Uterus (tissue), 3 donors: ENCODE measurements at regions not wholly inside any gene's neighbourhood (a gene's known extent, or its start where the extent isn't known, plus 50 kb on each side); places are given as distances from the start of the nearest gene placed in this dataset.

ENCODE experiments used
- DNase-seq, 2 donors: peaks; one replicate each; pipeline ENCODE4 v3.0.0-alpha.2; 2019 to 2020
- H3K27ac ChIP-seq, 2 donors: fragments of 200-600 bp; sonication (generic); 1 replicate in 1 of 2; 2 replicates in 1 of 2; pipeline ENCODE4 v1.5.1; 2016 to 2018
- H3K27me3 ChIP-seq, 2 donors: fragments of 200-600 bp; sonication (generic); one replicate each; pipeline ENCODE4 v1.5.1; 2018 to 2019; ENCODE audit warnings: control low read depth in 1 of 2
- H3K36me3 ChIP-seq, 2 donors: fragments of 200-600 bp; sonication (generic); one replicate each; pipeline ENCODE4 v1.5.1; 2019; ENCODE audit warnings: control low read depth in 1 of 2
- H3K4me1 ChIP-seq, 2 donors: fragments of 200-600 bp; sonication (generic); one replicate each; pipeline ENCODE4 v1.5.1; 2018 to 2019; ENCODE audit warnings: control low read depth in 1 of 2
- H3K4me3 ChIP-seq, 2 donors: fragments of 200-600 bp; sonication (generic); 1 replicate in 1 of 2; 2 replicates in 1 of 2; pipeline ENCODE4 v1.5.1; 2018 to 2019; ENCODE audit warnings: mild to moderate bottlenecking in 1 of 2
- H3K9me3 ChIP-seq, 2 donors: fragments of 200-600 bp; sonication (generic); one replicate each; pipeline ENCODE4 v1.5.1; 2019; ENCODE audit warnings: control low read depth in 1 of 2
- POLR2A ChIP-seq, 2 donors: fragments of 450-650 bp; IDR thresholded peaks; one replicate each; pipeline ENCODE4 v1.6.1; 2016; ENCODE audit warnings: antibody characterized with exemption in 2 of 2, mild to moderate bottlenecking in 1 of 2, moderate library complexity in 1 of 2
- intact Hi-C: fragments of 100-400 bp; cut with DNase I; formaldehyde crosslinking; loops from one replicate; pipeline ENCODE4 v1.15.1; 2023; ENCODE audit warnings: low total_unique reads
- TF ChIP-seq, protein P1 (sequence below), 4 experiments: fragments of 200-600 bp in 2 of 4; fragments of 450-650 bp in 2 of 4; sonication (generic) in 2 of 4; IDR thresholded peaks; one replicate each; pipeline ENCODE4 v1.5.1; 2016 to 2019; ENCODE audit warnings: antibody characterized with exemption in 4 of 4, mild to moderate bottlenecking in 2 of 4, moderate library complexity in 1 of 4
- donor health status: DM: yes; HTN: yes; CAD: no.

DNA sequence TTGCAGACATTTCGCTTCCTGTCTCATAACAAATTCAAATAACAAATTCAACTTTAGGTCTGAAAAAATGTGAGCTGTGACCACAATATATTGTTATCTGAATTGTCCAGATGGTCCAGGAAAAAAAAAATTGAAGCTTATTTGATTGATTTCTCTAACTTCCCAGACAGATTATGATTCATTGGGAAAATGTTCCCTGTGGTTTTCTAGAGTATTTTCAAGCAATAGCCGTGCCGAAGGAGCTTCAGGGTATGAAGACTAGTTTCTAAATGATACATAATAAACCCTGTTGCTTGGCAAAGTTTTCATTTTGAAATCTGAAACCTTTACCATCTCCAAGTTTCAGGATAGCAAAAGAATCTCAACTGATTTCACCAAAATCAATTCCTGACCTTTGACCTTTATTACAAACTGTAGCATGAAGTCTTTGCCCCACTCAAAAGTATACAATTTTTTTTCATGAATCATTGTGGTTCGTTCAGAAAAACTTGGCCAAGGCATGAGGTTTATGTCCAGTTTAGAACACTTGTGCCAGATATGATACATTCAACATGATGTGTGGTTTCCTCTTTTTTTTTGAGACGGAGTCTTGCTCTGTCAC is 109.9 kb downstream of the JCAD start:
- peak overlapping the region; percentile 43 to 66 for H3K27ac ChIP-seq
- H3K4me1 ChIP-seq = no peaks in the 10 kb centered on the region
- no peak overlapping the region for H3K4me3 ChIP-seq
- TF ChIP-seq, protein P1, sequence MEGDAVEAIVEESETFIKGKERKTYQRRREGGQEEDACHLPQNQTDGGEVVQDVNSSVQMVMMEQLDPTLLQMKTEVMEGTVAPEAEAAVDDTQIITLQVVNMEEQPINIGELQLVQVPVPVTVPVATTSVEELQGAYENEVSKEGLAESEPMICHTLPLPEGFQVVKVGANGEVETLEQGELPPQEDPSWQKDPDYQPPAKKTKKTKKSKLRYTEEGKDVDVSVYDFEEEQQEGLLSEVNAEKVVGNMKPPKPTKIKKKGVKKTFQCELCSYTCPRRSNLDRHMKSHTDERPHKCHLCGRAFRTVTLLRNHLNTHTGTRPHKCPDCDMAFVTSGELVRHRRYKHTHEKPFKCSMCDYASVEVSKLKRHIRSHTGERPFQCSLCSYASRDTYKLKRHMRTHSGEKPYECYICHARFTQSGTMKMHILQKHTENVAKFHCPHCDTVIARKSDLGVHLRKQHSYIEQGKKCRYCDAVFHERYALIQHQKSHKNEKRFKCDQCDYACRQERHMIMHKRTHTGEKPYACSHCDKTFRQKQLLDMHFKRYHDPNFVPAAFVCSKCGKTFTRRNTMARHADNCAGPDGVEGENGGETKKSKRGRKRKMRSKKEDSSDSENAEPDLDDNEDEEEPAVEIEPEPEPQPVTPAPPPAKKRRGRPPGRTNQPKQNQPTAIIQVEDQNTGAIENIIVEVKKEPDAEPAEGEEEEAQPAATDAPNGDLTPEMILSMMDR (IDR thresholded peaks at IDR 0.05) = no peak
- H3K27me3 ChIP-seq = no peaks in the 10 kb centered on the region
- no peak for DNase-seq
- no peaks in the 10 kb centered on the region for H3K9me3 ChIP-seq
- intact Hi-C loops = no loop called here
- H3K36me3 ChIP-seq = no peaks in the 10 kb centered on the region

- Histone ChIP-seq H3K4me1 (no peaks in the 10 kb centered on the region), H3K27ac (peak overlapping the region; percentile 43 to 66), H3K36me3 (no peaks in the 10 kb centered on the region), H3K27me3 (no peaks in the 10 kb centered on the region), H3K9me3 (no peaks in the 10 kb centered on the region), H3K4me3 (no peak overlapping the region)
- TF ChIP-seq, protein P1 (IDR thresholded peaks at IDR 0.05) = no peak
- TF ChIP-seq POLR2A (IDR thresholded peaks at IDR 0.05) = no peak
- intact Hi-C loops = no loop called here
- DNase-seq = no peak
Observed at GRCh38 chr10:29948881-29949355, 110.5 kb downstream of the JCAD start.

DNA sequence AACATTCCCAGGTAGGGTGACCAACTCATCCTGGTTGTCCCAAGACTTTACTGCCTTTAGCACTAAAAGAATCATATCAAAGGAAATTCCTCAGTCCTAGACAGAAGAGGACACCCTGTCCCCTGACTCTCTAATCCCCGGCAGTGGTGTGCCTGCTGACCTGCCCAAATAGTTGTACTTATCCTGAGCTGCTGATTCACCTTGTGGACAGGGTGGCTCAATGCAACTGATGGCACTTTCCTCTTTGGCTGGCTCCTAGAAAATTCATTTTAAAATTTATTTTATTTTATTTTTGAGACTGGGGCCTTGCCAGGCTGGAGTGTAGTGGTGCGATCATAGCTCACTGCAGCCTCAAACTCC is 111.7 kb downstream of the JCAD start:
- no peak for DNase-seq
- H3K27me3 ChIP-seq = no peaks in the 10 kb centered on the region
- no peaks in the 10 kb centered on the region for H3K4me1 ChIP-seq
- intact Hi-C loops = no loop called here
- no peak overlapping the region for H3K4me3 ChIP-seq
- no peaks in the 10 kb centered on the region for H3K36me3 ChIP-seq
- H3K27ac ChIP-seq = peak overlapping the region; percentile 61 to 66
- H3K9me3 ChIP-seq = no peaks in the 10 kb centered on the region
- TF ChIP-seq POLR2A (IDR thresholded peaks at IDR 0.05) = no peak
- TF ChIP-seq, protein P1 (IDR thresholded peaks at IDR 0.05) = no peak

- Histone ChIP-seq H3K9me3 (no peaks in the 10 kb centered on the region), H3K27me3 (no peaks in the 10 kb centered on the region), H3K27ac (peak overlapping the region; percentile 61 to 66), H3K36me3 (no peaks in the 10 kb centered on the region), H3K4me3 (no peak overlapping the region), H3K4me1 (no peaks in the 10 kb centered on the region)
- intact Hi-C loops = no loop called here
- peak; percentile 47 to 68 for DNase-seq
- peak in 1 of 2 donors; percentile 58 for TF ChIP-seq POLR2A (IDR thresholded peaks at IDR 0.05)
- TF ChIP-seq, protein P1 (IDR thresholded peaks at IDR 0.05) = no peak
Observed at GRCh38 chr10:29946953-29947700, 112.3 kb downstream of the JCAD start.

DNA sequence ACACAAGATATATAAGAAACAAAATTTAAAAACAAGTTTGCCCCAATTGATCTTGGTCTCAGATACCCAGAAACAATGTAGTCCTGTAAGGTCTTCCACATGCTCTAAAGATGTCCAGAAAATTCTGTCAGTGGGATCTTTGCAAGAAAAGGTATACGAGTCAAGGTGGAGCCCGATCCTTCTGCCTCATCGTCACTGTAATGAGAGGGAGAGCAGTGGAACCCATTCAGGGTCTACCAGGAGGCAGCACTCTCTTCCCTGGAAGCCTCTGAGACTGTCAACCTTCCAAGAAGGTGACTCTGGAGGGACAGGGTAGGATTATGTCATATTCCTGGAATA is 112.8 kb downstream of the JCAD start:
- Histone ChIP-seq H3K36me3 (no peaks in the 10 kb centered on the region), H3K27me3 (no peaks in the 10 kb centered on the region), H3K9me3 (no peaks in the 10 kb centered on the region), H3K4me1 (no peaks in the 10 kb centered on the region), H3K27ac (peak overlapping the region; percentile 61 to 66), H3K4me3 (no peak overlapping the region)
- no peak for DNase-seq
- TF ChIP-seq, protein P1 (IDR thresholded peaks at IDR 0.05) = no peak
- no peak for TF ChIP-seq POLR2A (IDR thresholded peaks at IDR 0.05)
- intact Hi-C loops = no loop called here
